Upper lobe of right lung (tissue), 1 donor: ENCODE measurements at regions not wholly inside any gene's neighbourhood (a gene's known extent, or its start where the extent isn't known, plus 50 kb on each side); places are given as distances from the start of the nearest gene placed in this dataset.

Experiments used
- ATAC-seq: fragments of 200-7000 bp; cut with Tn5 transposase; one replicate; pipeline ENCODE4 v1.9.1; 2020; ENCODE audit warnings: mild to moderate bottlenecking, moderate library complexity
- DNase-seq: peaks from one replicate; pipeline ENCODE4 v3.0.0-alpha.2; 2020
- H3K27ac ChIP-seq: fragments of 200-600 bp; one replicate; pipeline ENCODE4 v1.8.0; 2022
- H3K27me3 ChIP-seq: fragments of 200-600 bp; one replicate; pipeline ENCODE4 v1.8.0; 2022; ENCODE audit warnings: mild to moderate bottlenecking
- H3K36me3 ChIP-seq: fragments of 200-600 bp; one replicate; pipeline ENCODE4 v1.8.0; 2022
- H3K4me1 ChIP-seq: fragments of 200-600 bp; one replicate; pipeline ENCODE4 v1.8.0; 2022
- H3K4me3 ChIP-seq: fragments of 200-600 bp; one replicate; pipeline ENCODE4 v1.8.0; 2022; ENCODE audit warnings: mild to moderate bottlenecking
- H3K9me3 ChIP-seq: fragments of 200-600 bp; one replicate; pipeline ENCODE4 v1.8.0; 2022
- CTCF ChIP-seq: fragments of 200-600 bp; IDR thresholded peaks from one replicate; pipeline ENCODE4 v1.8.0; 2022; ENCODE audit warnings: antibody characterized with exemption
- intact Hi-C: fragments of 100-400 bp; cut with DNase I; formaldehyde crosslinking; loops from one replicate; pipeline ENCODE4 v1.11.0; 2022
- donor health status: DM: no; HTN: yes; CAD: no; lungs with severe emphysema.

DNA sequence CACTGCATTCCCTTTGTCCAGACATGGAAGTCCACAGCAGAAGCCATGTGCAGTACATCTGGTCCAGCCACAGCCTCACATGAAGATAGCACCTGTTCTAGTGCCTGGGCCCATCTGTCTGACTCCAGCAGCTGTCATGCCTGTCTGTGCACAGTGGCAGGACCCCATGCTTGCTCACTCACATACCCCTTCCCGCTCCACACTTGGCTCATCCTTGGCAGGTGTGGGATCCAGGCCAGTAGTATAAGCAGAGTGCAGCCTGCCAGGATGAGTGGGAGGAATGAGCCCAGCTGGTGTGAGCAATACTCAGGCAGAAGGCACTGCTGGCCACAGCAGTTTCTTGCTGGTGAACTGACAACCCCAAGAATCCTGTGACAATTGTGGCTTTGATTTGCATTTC, 168.0 kb downstream of the PRDM9 start:
- no peaks in the 10 kb centered on the region for H3K27me3 ChIP-seq
- H3K4me3 ChIP-seq = no peak overlapping the region
- no peaks in the 10 kb centered on the region for H3K4me1 ChIP-seq
- ATAC-seq (no peak), DNase-seq (no peak)
- H3K36me3 ChIP-seq = no peaks in the 10 kb centered on the region
- no peak overlapping the region for H3K27ac ChIP-seq
- no peak for TF ChIP-seq CTCF
- intact Hi-C loops = no loop called here
- H3K9me3 ChIP-seq = no peaks in the 10 kb centered on the region

GRCh38 chr5:23677996-23678395, 170.6 kb downstream of the PRDM9 start:
- no peak for ATAC-seq
- Histone ChIP-seq H3K27me3 (no peaks in the 10 kb centered on the region), H3K4me1 (no peaks in the 10 kb centered on the region), H3K9me3 (no peaks in the 10 kb centered on the region), H3K36me3 (no peaks in the 10 kb centered on the region), H3K27ac (no peak overlapping the region), H3K4me3 (no peak overlapping the region)
- no peak for DNase-seq
- intact Hi-C loops = no loop called here
- no peak for TF ChIP-seq CTCF

- Histone ChIP-seq H3K36me3 (no peaks in the 10 kb centered on the region), H3K4me3 (no peak overlapping the region), H3K27me3 (no peaks in the 10 kb centered on the region), H3K4me1 (no peaks in the 10 kb centered on the region), H3K9me3 (no peaks in the 10 kb centered on the region), H3K27ac (no peak overlapping the region)
- intact Hi-C loops = no loop called here
- no peak for DNase-seq
- peak; percentile 24 for ATAC-seq
- TF ChIP-seq CTCF = no peak
These were observed 176.7 kb downstream of the PRDM9 start for GRCh38 chr5:23684103-23684502.

DNA sequence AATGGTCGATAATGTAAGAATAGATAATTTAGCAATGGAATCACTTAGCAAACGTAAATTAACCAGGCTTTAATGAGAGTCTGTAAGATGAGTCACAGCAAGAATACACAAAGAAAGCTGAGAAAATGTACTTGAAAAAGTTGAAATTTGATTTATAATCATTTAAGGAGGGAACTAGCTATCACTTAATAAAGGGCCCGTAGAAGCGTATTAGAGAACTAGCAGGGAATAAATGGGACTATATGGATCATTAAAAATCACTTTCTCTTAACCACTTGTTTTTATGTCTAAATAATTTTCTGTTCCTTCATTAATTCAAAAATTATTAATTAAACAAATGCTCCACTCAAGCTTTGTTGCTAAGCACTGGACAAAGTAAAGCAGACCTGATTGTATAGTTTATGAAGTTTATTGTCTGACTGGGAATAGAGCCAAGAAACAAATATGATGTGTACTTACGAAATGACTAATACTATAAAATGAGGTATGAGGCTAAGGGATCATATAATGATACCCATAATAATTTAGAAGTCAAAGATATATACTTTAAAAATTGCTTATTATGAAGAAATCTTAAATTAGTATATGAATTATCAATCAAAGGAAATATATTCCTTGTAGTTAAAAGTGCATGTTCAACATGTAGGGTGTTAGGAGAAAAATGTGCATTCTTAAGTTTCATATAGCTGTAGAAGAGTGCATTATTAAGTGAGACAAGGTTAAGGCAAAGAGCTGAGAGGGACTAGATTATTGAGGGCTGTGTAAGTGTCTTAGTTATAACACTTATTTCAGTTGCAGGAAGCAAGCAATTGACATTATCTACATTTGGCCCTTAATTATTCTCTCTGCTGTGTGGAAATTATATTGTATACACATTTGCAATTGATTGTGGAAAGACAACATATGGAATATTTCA, 196.8 kb downstream of the PRDM9 start:
- TF ChIP-seq CTCF = no peak
- intact Hi-C loops = no loop called here
- no peaks in the 10 kb centered on the region for H3K36me3 ChIP-seq
- no peak for DNase-seq
- H3K27me3 ChIP-seq = no peaks in the 10 kb centered on the region
- H3K4me3 ChIP-seq = no peak overlapping the region
- no peaks in the 10 kb centered on the region for H3K4me1 ChIP-seq
- no peak overlapping the region for H3K27ac ChIP-seq
- ATAC-seq = no peak
- no peaks in the 10 kb centered on the region for H3K9me3 ChIP-seq

DNA sequence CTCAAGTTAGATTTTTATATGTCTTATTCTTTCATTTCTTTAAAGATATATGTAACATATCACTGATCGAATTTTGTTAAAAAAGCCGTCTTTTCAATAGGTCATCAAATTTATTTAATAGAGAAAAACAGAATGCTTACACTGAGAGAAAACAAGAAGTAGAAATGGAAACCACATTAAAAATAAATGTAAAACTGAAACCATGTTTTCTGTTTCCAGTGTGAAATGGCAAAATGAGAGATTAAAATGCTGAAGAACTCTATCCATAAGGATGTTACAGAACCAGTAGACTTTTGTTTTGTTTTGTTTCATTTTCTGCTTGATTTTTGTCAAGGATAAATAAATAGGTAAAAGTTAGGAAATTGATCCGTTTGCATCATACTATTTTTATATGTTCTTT, 210.1 kb downstream of the PRDM9 start:
- intact Hi-C loops = no loop called here
- H3K27ac ChIP-seq = no peak overlapping the region
- DNase-seq = no peak

More for the DNA sequence above, 210.1 kb downstream of the PRDM9 start:
- Histone ChIP-seq H3K9me3 (no peaks in the 10 kb centered on the region), H3K4me1 (no peaks in the 10 kb centered on the region), H3K27me3 (no peaks in the 10 kb centered on the region), H3K4me3 (no peak overlapping the region), H3K36me3 (no peaks in the 10 kb centered on the region)
- no peak for ATAC-seq
- no peak for TF ChIP-seq CTCF
